ENCODE measurements at regions not wholly inside any gene's neighbourhood (a gene's known extent, or its start where the extent isn't known, plus 50 kb on each side); places are given as distances from the start of the nearest gene placed in this dataset.

- ATAC-seq (ENCODE audit: low read depth) (no peak), DNase-seq (no peak)
- in situ Hi-C loops (cut with MboI; ENCODE audit: low sequenced_read_pairs) (no loop called here), dilution Hi-C loops (cut with HindIII; ENCODE audit: low sequenced_read_pairs, unreplicated experiment) (no loop called here), intact Hi-C loops (cut with micrococcal nuclease) (no loop called here)
- no peak overlapping the region for H3K23ac ChIP-seq (ENCODE audit: low read depth, low read length)
- TF ChIP-seq ELK1 (IDR thresholded peaks at IDR 0.05; ENCODE audit: borderline replicate concordance, low read depth, low read length) (no peak), NFE2L2 (IDR thresholded peaks at IDR 0.05; ENCODE audit: low read depth, low read length) (no peak)
- H2BK120ac ChIP-seq (ENCODE audit: low read depth, low read length) = no peak overlapping the region
- no peak overlapping the region for H4K91ac ChIP-seq (ENCODE audit: insufficient read depth, low read depth, low read length)
- no peak overlapping the region for H2AK5ac ChIP-seq (ENCODE audit: low read depth, low read length)
- POLR2A ChIA-PET (ENCODE audit: unreplicated experiment) = no interaction called here
- no peaks in the 10 kb centered on the region for H4K20me1 ChIP-seq (ENCODE audit: insufficient read depth, low read length)
- CTCF ChIA-PET = no interaction called here
- no peaks in the 10 kb centered on the region for H3K4me1 ChIP-seq (ENCODE audit: control insufficient read depth, insufficient read depth, low read length)
- no peaks in the 10 kb centered on the region for H3K79me1 ChIP-seq (ENCODE audit: low read depth in 1 of 2, low read length in 2 of 2)
- no peak overlapping the region for H3K4me3 ChIP-seq (ENCODE audit: insufficient read depth, low read depth, low read length)
- H3K9ac ChIP-seq (ENCODE audit: low read depth, low read length) = no peak overlapping the region
- no peak overlapping the region for H3K4me2 ChIP-seq (ENCODE audit: low read depth, low read length)
- H2AFZ ChIP-seq (replicated peaks; ENCODE audit: low read length, poor library complexity) = no peak overlapping the region
- H4K5ac ChIP-seq (ENCODE audit: low read depth, low read length) = no peak overlapping the region
- H3K18ac ChIP-seq (ENCODE audit: low read depth, low read length) = no peak overlapping the region
- H3K27me3 ChIP-seq (ENCODE audit: control insufficient read depth, insufficient read depth, low read length) = no peaks in the 10 kb centered on the region
- no peaks in the 10 kb centered on the region for H3K36me3 ChIP-seq (ENCODE audit: control insufficient read depth, insufficient read depth, low read length)
- no peak overlapping the region for H2AK9ac ChIP-seq (replicated peaks; ENCODE audit: low read depth, low read length, poor library complexity)
- no peaks in the 10 kb centered on the region for H3K9me1 ChIP-seq (ENCODE audit: insufficient read depth, low read length)
- no peak overlapping the region for H4K8ac ChIP-seq (ENCODE audit: low read depth in 2 of 2, low read length in 2 of 2)
- no peak overlapping the region for H2BK20ac ChIP-seq (ENCODE audit: low read depth, low read length)
- no peak overlapping the region for H2BK5ac ChIP-seq (ENCODE audit: low read depth, low read length, poor library complexity, severe bottlenecking)
- H3K56ac ChIP-seq (ENCODE audit: extremely low read depth, insufficient read depth, low read length) = no peak overlapping the region
- no peak overlapping the region for H3K4ac ChIP-seq (ENCODE audit: low read depth, low read length)
- no peak overlapping the region for H3K27ac ChIP-seq (ENCODE audit: insufficient read depth, low read length)
- H3K9me3 ChIP-seq (ENCODE audit: control insufficient read depth, insufficient read depth, low read length) = peaks cover 8% of the 10 kb centered on the region; the same call in 1 of the 2 replicates
- H3K14ac ChIP-seq (replicated peaks; ENCODE audit: low read depth, low read length) = no peak overlapping the region
- no TSS peak for BruUV-seq (replicated peaks)
- whole genome bisulfite sequencing, 2 experiments (ENCODE audit: extremely low coverage in 2 of 2, insufficient read length in 1 of 2) = 56% methylated on average over 3 of the region's 3 CpGs; no CpG with 5 or more reads in 1 of the 2 experiments
- H2BK15ac ChIP-seq (ENCODE audit: low read depth, low read length) = no peak overlapping the region
Measured at GRCh38 chr9:31854187-31854586, 530.3 kb upstream of the ACO1 start.
